AG04449 (cell line): ENCODE measurements at regions not wholly inside any gene's neighbourhood (a gene's known extent, or its start where the extent isn't known, plus 50 kb on each side); places are given as distances from the start of the nearest gene placed in this dataset.

ENCODE experiments used
- CTCF ChIA-PET: fragments of 350-600 bp; formaldehyde crosslinking; extraction: SDS; loops from one replicate; lab custom pipeline; 2021; ENCODE audit warnings: antibody characterized with exemption; lab: Yijun Ruan, JAX
- POLR2A ChIA-PET: fragments of 400-600, 350-600 bp; formaldehyde crosslinking; extraction: SDS; loops from one replicate; lab custom pipeline; 2020; ENCODE audit warnings: antibody characterized with exemption, inconsistent platforms; lab: Yijun Ruan, JAX
- DNase-seq: peaks from one replicate; pipeline ENCODE4 v3.0.0-alpha.2; 2010; ENCODE audit warnings: low read depth, low spot score
- H3K4me3 ChIP-seq: 2 replicates; pipeline ENCODE4 v1.5.1; 2011; ENCODE audit warnings: low read depth, mild to moderate bottlenecking, control low read depth, low read length
- CTCF ChIP-seq: IDR thresholded peaks from one replicate; pipeline ENCODE4 v1.5.1; 2011; ENCODE audit warnings: mild to moderate bottlenecking, moderate library complexity, low read length, control low read depth, inconsistent platforms; ENCODE audit not compliant: insufficient read depth; ENCODE audit errors: missing control alignments

DNA sequence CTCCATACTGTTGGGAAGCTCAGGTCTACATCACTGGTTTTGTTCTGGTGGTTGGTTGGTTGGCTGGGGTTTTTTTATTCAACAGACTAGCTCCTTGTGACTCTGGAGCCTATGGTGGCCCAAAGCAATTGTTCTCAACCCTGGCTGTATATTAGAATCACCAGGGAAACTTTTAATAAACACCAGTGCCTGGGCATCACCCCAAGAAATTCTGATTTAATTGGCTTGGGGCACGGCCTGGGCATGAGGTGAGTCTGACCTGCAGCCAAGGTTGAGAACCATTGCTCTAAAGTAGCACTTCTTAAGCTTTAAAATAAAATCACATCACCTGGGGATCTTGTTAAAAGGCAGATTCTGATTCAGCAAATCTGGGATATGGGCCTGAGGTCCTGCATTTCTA lies 184.1 kb downstream of the C1D start:
- no peak for DNase-seq
- ChIA-PET POLR2A (no interaction called here), CTCF (interaction anchor here (0.9 to 2.0 kb wide), 3 partner anchors 31 to 152 kb away, joined by 3 to 10 read pairs (median 4); no protein-coding TSS in a partner anchor)
- no peak overlapping the region for H3K4me3 ChIP-seq
- TF ChIP-seq CTCF: no peak

GRCh38 chr2:67879586-67880290 lies 183.1 kb downstream of the C1D start:
- CTCF ChIA-PET: interaction anchor here (0.9 to 2.0 kb wide), 3 partner anchors 11 to 151 kb away, joined by 3 to 10 read pairs (median 4); no protein-coding TSS in a partner anchor
- DNase-seq: no peak
- no peak for TF ChIP-seq CTCF
- POLR2A ChIA-PET: interaction anchor here (1.2 to 1.4 kb wide), 2 partner anchors 8 to 12 kb away, joined by 3 to 7 read pairs; no protein-coding TSS in a partner anchor
- H3K4me3 ChIP-seq: no peak overlapping the region

DNA sequence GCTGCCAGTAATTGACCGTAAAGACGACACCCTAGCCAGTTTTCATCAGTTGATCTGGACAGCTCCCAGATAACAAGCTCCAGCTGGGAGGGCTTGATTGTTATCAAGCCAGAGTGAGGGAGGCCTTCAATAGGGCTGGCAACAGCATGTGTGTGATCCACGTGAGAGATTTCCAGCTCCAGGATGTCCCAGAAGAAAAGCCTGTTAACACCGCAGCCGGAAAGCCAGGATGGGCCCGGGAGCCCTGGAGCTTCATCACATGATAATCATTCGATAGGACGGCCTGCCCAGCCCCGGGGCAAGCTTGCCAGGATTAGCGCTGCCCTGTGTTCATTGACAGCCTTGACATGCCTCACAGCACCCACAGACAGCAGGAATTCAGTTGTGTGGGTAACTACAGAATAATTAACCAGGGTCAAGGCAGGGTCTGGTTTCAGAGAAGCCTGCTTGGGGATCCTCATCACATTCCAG lies 182.5 kb downstream of the C1D start:
- DNase-seq: no peak
- ChIA-PET POLR2A (interaction anchor here (1.2 to 1.4 kb wide), 2 partner anchors 9 to 11 kb away, joined by 3 to 7 read pairs; no protein-coding TSS in a partner anchor), CTCF (interaction anchor here (0.9 to 2.0 kb wide), 4 partner anchors 8 to 150 kb away, joined by 3 to 10 read pairs (median 5); no protein-coding TSS in a partner anchor)
- TF ChIP-seq CTCF: no peak
- H3K4me3 ChIP-seq: no peak overlapping the region

- POLR2A ChIA-PET: no interaction called here
- no peak overlapping the region for H3K4me3 ChIP-seq
- CTCF ChIA-PET: interaction anchor here (1.0 to 1.9 kb wide), 2 partner anchors 9 to 150 kb away, joined by 3 to 6 read pairs; no protein-coding TSS in a partner anchor
- DNase-seq: no peak
- TF ChIP-seq CTCF: no peak
Measured at GRCh38 chr2:67881816-67882215, 181.0 kb downstream of the C1D start.

- no peak for DNase-seq
- no peak overlapping the region for H3K4me3 ChIP-seq
- TF ChIP-seq CTCF: no peak
- CTCF ChIA-PET: no interaction called here
- POLR2A ChIA-PET: no interaction called here
Measured at GRCh38 chr2:67883316-67884087, 179.3 kb downstream of the C1D start.
